ENCODE measurements at regions not wholly inside any gene's neighbourhood (a gene's known extent, or its start where the extent isn't known, plus 50 kb on each side); places are given as distances from the start of the nearest gene placed in this dataset.

DNA sequence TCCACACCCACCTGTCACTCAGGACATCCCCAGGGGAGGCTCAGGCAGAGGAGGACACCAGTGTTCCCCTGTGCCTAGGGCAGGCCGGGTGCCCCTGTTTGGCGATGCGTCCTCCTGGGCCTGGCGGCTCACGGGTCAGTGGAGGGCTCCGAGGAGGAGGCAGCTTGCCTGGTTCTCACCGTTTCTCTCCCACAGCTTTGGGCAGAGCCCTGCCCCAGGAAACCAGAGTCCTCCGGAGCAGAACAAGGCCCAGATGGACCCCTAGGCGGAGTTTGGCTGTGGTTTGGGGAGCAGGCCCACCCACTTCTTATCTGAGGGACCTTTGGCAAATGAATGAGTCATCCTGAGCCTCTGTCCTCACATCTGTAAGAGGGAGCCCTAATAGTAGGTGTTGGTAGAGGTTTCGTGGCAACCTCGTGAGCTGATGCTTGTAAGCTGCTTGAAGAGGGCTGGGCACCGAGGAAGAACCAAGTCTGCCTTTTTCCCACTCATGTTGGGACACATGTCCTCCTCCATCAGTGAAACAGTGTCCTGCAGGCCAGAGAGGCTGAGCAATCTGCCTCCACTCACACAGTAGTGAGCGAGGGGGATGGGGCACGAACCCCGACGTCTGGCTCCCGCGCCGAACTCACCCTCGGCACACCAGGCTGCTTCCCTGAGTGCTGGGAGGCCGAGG lies 247.0 kb upstream of the CIBAR2 start:
- Histone ChIP-seq H3K14ac (ENCODE audit: insufficient read depth, low read length) (no peak overlapping the region), H3K27ac (ENCODE audit: insufficient read length, low read depth, low read length) (no peak overlapping the region), H3K56ac (ENCODE audit: insufficient read length, low read depth, low read length) (no peak overlapping the region), H4K5ac (ENCODE audit: insufficient read length, low read depth, low read length) (no peak overlapping the region), H3K4me1 (ENCODE audit: insufficient read depth, low read length) (no peaks in the 10 kb centered on the region), H3K9me3 (ENCODE audit: control insufficient read depth, low read depth, low read length) (no peaks in the 10 kb centered on the region), H2AFZ (ENCODE audit: low read length) (no peak overlapping the region), H2BK20ac (ENCODE audit: low read depth, low read length, poor library complexity, severe bottlenecking) (no peak overlapping the region), H3K9ac (ENCODE audit: extremely low read depth, insufficient read length, low read length) (no peak overlapping the region), H3K79me1 (ENCODE audit: insufficient read depth, low read depth, low read length, poor library complexity, severe bottlenecking) (no peaks in the 10 kb centered on the region), H3K23me2 (ENCODE audit: insufficient read length, low read depth, low read length, poor library complexity, severe bottlenecking) (no peaks in the 10 kb centered on the region), H2BK12ac (ENCODE audit: insufficient read length, low read depth, low read length) (no peak overlapping the region), H3K27me3 (ENCODE audit: insufficient read depth, low read length) (no peaks in the 10 kb centered on the region), H2AK5ac (ENCODE audit: insufficient read length, low read length) (no peak overlapping the region), H2BK5ac (ENCODE audit: insufficient read length, low read length) (no peak overlapping the region), H4K8ac (replicated peaks; ENCODE audit: insufficient read length, low read depth, low read length) (no peak overlapping the region), H3T11ph (ENCODE audit: low read length) (no peak overlapping the region), H3K4me2 (ENCODE audit: insufficient read depth, insufficient read length, low read length) (no peak overlapping the region), H3K18ac (ENCODE audit: insufficient read length, low read depth, low read length) (no peak overlapping the region), H4K91ac (ENCODE audit: insufficient read length, low read depth, low read length) (no peak overlapping the region), H3K79me2 (ENCODE audit: insufficient read depth, low read length) (no peaks in the 10 kb centered on the region), H3K23ac (ENCODE audit: insufficient read length, low read depth, low read length) (no peak overlapping the region), H4K20me1 (ENCODE audit: control insufficient read depth, insufficient read depth, insufficient read length) (no peaks in the 10 kb centered on the region), H3K4ac (ENCODE audit: low read depth, low read length) (no peak overlapping the region), H2BK15ac (ENCODE audit: low read depth, low read length) (no peak overlapping the region), H2BK120ac (ENCODE audit: low read depth, low read length, poor library complexity, severe bottlenecking) (no peak overlapping the region)
- WGBS (ENCODE audit: extremely low coverage, insufficient read length, low lambda C conversion rate) = no CpG with 5 or more reads among the region's 21 CpGs
- H3K4me1 Mint-ChIP-seq = peaks cover 0 to 8% of the 10 kb centered on the region in 2 experiments; a peak in 3 of 4 replicates
- H3K36me3 Mint-ChIP-seq (ENCODE audit: insufficient read depth in 1 of 3, low read depth in 3 of 3) = peaks cover 0 to 7% (median 3%) of the 10 kb centered on the region in 3 experiments; a peak in 3 of 7 replicates
- TF ChIP-seq, protein P1, sequence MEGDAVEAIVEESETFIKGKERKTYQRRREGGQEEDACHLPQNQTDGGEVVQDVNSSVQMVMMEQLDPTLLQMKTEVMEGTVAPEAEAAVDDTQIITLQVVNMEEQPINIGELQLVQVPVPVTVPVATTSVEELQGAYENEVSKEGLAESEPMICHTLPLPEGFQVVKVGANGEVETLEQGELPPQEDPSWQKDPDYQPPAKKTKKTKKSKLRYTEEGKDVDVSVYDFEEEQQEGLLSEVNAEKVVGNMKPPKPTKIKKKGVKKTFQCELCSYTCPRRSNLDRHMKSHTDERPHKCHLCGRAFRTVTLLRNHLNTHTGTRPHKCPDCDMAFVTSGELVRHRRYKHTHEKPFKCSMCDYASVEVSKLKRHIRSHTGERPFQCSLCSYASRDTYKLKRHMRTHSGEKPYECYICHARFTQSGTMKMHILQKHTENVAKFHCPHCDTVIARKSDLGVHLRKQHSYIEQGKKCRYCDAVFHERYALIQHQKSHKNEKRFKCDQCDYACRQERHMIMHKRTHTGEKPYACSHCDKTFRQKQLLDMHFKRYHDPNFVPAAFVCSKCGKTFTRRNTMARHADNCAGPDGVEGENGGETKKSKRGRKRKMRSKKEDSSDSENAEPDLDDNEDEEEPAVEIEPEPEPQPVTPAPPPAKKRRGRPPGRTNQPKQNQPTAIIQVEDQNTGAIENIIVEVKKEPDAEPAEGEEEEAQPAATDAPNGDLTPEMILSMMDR (conservative IDR thresholded peaks at IDR 0.05) = no peak
- no peak overlapping the region for H3K4me3 Mint-ChIP-seq
- no peak for DNase-seq
- H3K27me3 Mint-ChIP-seq (ENCODE audit: low read depth) = peaks cover 10% of the 10 kb centered on the region
- H3K27ac Mint-ChIP-seq = no peak overlapping the region
- peaks cover 0 to 7% of the 10 kb centered on the region in 2 experiments; a peak in 3 of 5 replicates for H3K9me3 Mint-ChIP-seq

Data from H9 (cell line).